DND-41 (cell line): ENCODE measurements at regions not wholly inside any gene's neighbourhood (a gene's known extent, or its start where the extent isn't known, plus 50 kb on each side); places are given as distances from the start of the nearest gene placed in this dataset.

Experiments used
- EZH2 ChIP-seq: IDR thresholded peaks from 3 replicates; pipeline ENCODE4 v1.6.1; 2012; ENCODE audit warnings: borderline replicate concordance, low read depth, mild to moderate bottlenecking, moderate library complexity, low read length, inconsistent platforms; ENCODE audit not compliant: severe bottlenecking
- TF ChIP-seq, protein P1 (sequence below): IDR thresholded peaks from 2 replicates; pipeline ENCODE4 v1.5.1; 2012; ENCODE audit warnings: borderline replicate concordance, low read length, moderate library complexity, mild to moderate bottlenecking; ENCODE audit not compliant: poor library complexity, severe bottlenecking; ENCODE audit errors: extremely low read depth

DNA sequence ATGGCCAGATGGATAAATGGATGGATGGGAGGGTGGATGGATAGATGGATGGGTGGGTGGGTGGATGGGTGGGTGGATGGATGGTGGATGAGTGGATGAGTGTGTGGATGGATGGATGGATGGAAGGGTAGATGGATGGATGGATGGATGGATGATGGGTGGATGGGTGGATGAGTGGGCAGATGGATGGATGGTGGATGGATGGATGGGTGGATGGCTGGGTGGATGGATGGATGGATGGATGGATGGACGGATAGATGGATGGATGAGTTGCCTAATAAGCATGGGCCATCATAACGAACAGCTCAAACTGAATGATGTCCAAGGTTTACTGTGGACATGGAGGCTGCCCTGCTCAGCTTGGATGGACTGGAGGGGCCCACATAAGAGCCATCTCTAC lies 89.8 kb upstream of the SMIM23 start:
- TF ChIP-seq, protein P1, sequence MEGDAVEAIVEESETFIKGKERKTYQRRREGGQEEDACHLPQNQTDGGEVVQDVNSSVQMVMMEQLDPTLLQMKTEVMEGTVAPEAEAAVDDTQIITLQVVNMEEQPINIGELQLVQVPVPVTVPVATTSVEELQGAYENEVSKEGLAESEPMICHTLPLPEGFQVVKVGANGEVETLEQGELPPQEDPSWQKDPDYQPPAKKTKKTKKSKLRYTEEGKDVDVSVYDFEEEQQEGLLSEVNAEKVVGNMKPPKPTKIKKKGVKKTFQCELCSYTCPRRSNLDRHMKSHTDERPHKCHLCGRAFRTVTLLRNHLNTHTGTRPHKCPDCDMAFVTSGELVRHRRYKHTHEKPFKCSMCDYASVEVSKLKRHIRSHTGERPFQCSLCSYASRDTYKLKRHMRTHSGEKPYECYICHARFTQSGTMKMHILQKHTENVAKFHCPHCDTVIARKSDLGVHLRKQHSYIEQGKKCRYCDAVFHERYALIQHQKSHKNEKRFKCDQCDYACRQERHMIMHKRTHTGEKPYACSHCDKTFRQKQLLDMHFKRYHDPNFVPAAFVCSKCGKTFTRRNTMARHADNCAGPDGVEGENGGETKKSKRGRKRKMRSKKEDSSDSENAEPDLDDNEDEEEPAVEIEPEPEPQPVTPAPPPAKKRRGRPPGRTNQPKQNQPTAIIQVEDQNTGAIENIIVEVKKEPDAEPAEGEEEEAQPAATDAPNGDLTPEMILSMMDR, result no peak
- TF ChIP-seq EZH2, result no peak
